SU-DHL-6 (cell line): ENCODE measurements at regions not wholly inside any gene's neighbourhood (a gene's known extent, or its start where the extent isn't known, plus 50 kb on each side); places are given as distances from the start of the nearest gene placed in this dataset.
"Not testable (repeated sequence)": the region's sequence is repeated elsewhere in the genome, so short reads cannot be mapped to it uniquely, and the experiment has no call there.

ENCODE experiments used
- CTCF ChIP-seq: fragments of 200-600 bp; sonication (generic); IDR thresholded peaks from one replicate; pipeline ENCODE4 v1.5.1; 2017; ENCODE audit warnings: antibody characterized with exemption, mild to moderate bottlenecking, low read length, moderate library complexity; ENCODE audit not compliant: insufficient read depth, poor library complexity, severe bottlenecking
- EZH2phosphoT487 ChIP-seq: fragments of 200-600 bp; sonication (generic), shearing (Covaris generic); conservative IDR thresholded peaks from 2 replicates; pipeline ENCODE4 v1.6.1; 2018; ENCODE audit warnings: mild to moderate bottlenecking, antibody characterized with exemption, low read length, moderate library complexity, mixed read lengths

GRCh38 chr16:18263046-18263445 lies 73.5 kb downstream of the NPIPA8 start:
- not testable (repeated sequence) for TF ChIP-seq CTCF, EZH2phosphoT487
